Inflammatory macrophage treated with lipopolysaccharide for 1 hour (primary cell): ENCODE measurements at regions not wholly inside any gene's neighbourhood (a gene's known extent, or its start where the extent isn't known, plus 50 kb on each side); places are given as distances from the start of the nearest gene placed in this dataset.
"Not testable (repeated sequence)": the region's sequence is repeated elsewhere in the genome, so short reads cannot be mapped to it uniquely, and the experiment has no call there.

Experiments
- DNase-seq, 2 donors: peaks; one replicate each; pipeline ENCODE4 v3.0.0-alpha.2; 2020 to 2022

DNA sequence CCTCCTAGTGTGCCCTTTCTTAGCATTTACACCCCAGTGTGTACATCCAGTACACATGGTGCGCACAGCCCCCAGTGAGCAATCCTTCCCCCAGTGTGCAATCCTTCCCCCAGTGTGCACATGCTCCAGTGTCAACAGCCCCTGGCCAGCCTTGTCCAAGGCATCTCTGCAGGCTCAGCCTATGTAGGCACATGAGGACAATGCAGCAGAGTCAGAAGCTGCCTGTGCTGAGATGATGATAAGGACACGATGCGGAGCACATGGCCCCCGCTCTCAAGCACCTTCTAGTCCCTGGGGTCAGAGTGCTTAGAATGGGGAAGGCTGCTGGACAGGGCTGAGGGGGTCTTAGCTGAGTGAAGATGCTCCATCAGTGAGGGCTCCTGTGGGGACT, 69.8 kb downstream of the GADD45G start:
- DNase-seq: no peak

- DNase-seq: no peak
Measured at GRCh38 chr9:89675058-89675742, 70.4 kb downstream of the GADD45G start.

DNA sequence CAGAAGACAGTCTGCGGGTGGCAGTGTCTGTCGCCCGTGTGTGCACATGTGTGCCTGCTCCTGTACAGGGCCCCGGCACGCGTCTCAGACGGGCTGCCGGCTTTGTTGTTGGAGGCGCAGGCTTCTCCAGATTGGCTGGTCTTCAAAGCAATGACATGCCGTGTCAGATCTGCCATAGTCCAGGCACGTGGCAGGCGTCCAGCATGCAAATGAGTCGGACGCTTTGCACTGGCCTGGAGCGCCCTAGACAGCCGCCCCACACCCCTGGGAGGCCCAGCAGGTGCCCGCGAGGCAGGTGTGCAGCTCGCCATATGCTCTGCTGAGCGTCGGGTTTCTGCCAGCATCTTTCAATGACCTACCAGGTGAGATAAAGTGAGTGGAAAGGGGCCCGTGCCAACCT, 71.5 kb downstream of the GADD45G start:
- no peak for DNase-seq

GRCh38 chr9:89677702-89678395, 73.0 kb downstream of the GADD45G start:
- no peak for DNase-seq

- DNase-seq: no peak
Measured at GRCh38 chr9:89678396-89679015, 73.7 kb downstream of the GADD45G start.

DNA sequence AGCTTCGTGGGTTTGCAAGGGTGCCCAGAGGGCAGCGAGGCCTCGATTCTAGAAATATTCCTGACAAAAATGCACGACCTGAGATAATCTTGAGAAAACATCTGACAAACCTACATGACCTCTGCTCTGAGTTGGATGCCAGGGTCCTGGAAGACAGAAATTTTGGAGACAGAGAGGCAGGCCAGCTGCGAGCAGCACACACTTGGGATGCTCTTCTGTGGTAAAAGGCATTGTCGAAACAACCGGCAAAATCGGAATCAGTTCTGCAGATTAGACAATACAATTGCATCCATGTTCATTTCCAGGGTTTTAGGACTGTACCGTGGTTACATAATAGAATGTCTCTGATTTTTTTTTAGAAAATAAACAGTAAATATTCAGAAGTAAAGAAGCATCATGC, 74.2 kb downstream of the GADD45G start:
- no peak for DNase-seq

DNA sequence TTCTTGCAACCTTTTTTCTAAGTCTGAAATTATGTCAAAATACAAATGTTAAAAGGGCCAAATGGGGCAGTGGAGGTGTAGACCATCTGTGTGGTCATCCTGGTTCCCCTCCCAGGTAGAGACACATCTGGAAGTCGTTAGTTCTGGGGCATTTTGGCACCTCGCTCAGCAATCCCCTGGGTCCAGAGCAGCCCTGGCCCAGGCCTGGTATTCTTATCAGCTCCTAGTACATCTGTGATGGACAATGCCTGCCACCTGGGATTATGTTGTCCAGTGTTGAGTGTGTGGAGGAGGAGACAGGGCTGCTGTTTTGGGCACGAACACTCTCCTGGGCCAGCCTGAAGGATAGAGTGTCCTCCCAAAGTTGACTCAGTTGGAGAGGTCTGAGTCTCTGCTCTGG, 74.8 kb downstream of the GADD45G start:
- DNase-seq: no peak

GRCh38 chr9:89680547-89681467, 76.0 kb downstream of the GADD45G start:
- DNase-seq: no peak

DNA sequence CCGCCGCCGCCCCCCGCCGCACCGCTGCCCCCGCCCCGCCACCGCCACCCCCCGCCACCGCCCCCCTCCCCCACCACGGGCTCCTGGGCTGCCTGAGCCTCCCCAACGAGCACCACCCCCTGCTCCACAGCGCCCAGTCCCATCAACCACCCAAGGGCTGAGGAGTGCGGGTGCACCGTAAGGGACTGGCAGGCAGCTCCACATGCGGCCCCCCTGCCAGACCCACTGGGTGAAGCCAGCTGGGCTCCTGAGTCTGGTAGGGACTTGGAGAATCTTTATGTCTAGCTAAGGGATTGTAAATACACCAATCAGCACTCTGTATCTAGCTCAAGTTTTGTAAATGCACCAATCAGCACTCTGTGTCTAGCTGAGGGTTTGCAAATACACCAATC, 76.7 kb downstream of the GADD45G start:
- not testable (repeated sequence) for DNase-seq

DNA sequence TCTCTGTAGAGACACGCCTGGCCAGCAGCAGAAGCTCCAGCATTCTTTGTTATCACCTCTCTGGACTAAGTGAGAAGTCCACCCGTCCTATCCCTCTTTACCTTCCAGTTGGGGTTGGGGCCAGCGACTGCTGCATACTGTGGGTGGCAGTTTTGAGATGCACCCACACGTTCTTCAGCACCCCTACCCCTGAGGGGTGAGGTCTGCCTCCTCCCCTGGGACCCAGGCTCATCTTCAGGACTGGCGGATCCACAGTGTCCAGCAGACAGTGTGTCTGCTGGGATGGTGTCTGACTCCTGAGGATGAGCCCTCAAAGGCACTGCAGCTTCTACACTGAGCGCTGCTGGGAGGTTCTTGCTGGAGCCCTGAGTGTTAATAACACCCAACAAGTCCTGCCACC, 78.8 kb downstream of the GADD45G start:
- no peak for DNase-seq

DNA sequence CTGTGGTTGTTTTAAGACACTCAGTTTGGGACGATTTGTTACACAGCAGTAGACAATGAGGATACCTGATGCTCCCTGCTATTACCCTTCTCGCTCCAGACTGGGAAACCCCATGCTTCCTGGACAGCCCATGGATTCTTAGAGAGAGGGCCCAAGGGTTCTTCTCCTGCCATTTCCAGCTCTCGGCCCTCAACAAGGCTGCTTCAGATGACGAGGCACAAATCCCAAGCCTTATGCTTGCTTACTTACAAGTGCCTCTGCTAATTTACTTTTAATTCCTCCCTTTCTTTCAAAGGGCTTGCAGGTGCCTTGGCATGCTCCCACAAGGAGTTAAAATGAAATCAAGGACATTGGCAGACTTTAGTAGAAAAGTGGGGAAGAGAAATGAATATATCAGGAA, 79.4 kb downstream of the GADD45G start:
- DNase-seq: no peak

- no peak for DNase-seq
Measured at GRCh38 chr9:89684912-89685636, 80.3 kb downstream of the GADD45G start.

DNA sequence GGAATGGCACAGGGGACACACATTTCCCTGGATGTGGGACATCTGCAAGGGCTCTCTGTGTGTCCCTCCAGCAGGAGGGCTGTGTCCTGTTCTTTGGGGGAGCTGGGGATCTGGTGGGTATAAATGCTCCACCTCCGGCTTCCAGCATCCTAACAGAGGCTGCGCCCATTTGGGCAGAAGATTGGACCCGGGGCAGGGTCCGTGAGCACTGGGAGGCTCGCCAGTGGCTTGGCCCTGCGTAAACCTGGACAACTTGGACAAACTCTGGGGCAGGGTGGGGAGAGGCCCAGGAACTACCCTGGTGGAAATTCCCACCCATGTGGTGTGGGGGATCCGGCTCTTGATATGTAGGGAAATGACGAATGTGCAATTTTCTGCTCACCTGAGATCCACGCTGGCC, 80.9 kb downstream of the GADD45G start:
- DNase-seq: no peak

DNA sequence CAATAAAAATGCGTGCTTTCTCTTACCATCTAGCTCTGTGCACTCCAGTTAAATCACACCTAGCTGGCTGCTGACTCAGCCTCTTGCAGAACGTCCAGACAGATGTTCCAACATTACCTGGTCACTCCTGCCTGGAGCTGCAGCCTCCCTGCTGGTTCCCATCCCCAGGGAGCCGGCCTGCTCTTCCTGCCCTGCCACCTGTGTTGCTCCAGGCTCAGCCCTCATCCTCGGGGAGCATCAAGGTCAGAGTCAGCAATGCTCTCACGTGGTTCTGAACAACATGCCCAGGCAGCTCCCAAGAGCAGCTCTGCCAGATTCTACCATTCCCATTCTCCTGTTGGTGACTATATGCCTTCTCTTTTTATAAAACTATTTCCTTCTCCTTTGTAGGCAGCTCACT, 81.3 kb downstream of the GADD45G start:
- DNase-seq: no peak

GRCh38 chr9:89686621-89687020, 81.8 kb downstream of the GADD45G start:
- DNase-seq: no peak

- no peak for DNase-seq
Measured at GRCh38 chr9:89687188-89687587, 82.4 kb downstream of the GADD45G start.

DNA sequence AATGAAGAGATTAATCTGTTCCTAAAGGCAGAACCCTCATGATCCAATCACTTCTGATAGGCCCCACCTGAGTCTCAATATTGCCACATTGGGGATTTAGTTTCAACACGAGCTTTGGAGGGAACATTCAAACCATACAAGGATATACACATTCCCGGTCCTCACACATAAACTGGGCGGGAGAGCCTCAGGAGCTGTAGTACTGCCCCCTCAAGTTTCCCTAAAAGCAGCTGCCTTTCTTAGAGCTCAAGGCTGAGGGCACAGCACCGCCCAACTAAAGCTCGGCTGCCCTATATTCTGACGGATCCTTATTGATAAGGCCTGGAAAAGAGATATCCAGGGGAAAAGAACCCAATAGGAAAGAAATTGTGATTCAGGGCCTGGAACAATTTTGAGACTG, 83.0 kb downstream of the GADD45G start:
- no peak for DNase-seq

GRCh38 chr9:89689321-89689720, 84.5 kb downstream of the GADD45G start:
- not testable (repeated sequence) for DNase-seq

- DNase-seq: no peak
Measured at GRCh38 chr9:89690334-89690912, 85.6 kb downstream of the GADD45G start.

DNA sequence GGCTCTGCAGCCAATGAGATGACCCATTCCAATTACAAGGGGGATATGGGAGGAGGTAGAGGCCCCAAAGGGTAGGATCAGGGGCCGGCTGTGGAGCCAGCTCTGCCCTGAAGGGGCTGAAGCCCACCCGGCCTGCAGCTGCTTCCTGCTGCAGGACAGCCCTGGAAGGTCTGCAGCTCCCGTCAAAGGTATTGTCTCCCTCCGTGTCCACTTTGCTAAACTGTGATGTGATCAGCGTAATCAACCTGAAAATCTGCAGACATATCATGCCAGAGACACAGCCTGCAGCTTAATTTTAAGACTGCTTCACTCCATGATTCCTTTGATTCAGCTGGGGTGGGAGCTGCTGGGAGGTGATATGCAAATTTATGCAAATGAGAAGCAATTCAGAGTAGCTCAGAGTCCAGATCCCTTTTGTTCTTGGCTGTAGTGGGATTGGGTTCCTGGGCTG, 90.7 kb downstream of the GADD45G start:
- no peak for DNase-seq

- not testable (repeated sequence) for DNase-seq
Measured at GRCh38 chr9:89695979-89696378, 91.2 kb downstream of the GADD45G start.

DNA sequence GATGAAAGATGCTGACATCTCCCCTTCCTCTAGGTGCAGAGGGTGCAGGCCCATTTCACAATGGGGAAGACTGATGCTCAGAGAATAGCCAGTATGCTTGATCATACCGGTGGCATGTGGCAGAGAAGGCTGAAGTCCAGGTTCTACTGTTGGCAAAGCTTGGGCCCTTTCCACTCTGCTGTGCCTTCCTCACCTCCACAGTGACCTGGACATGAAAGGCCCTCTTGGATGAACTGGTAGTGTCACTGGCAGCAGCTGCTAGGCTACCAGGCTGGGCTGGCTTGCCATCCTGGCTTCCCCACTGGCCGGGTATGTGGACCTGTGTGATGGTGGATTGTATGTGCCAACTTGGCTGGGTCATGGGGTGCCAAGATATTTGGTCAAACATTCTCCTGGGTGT, 92.0 kb downstream of the GADD45G start:
- DNase-seq: no peak
